GM18502 (cell line): ENCODE measurements at regions not wholly inside any gene's neighbourhood (a gene's known extent, or its start where the extent isn't known, plus 50 kb on each side); places are given as distances from the start of the nearest gene placed in this dataset.
A peak's percentile ranks its signal among the peaks of the same experiment; 100 is the strongest.

Experiments
- ATAC-seq: cut with Tn5 transposase; IDR thresholded peaks from one replicate; pipeline ENCODE4 v1.9.1; 2021; ENCODE audit warnings: mild to moderate bottlenecking; ENCODE audit not compliant: unreplicated experiment, poor library complexity

DNA sequence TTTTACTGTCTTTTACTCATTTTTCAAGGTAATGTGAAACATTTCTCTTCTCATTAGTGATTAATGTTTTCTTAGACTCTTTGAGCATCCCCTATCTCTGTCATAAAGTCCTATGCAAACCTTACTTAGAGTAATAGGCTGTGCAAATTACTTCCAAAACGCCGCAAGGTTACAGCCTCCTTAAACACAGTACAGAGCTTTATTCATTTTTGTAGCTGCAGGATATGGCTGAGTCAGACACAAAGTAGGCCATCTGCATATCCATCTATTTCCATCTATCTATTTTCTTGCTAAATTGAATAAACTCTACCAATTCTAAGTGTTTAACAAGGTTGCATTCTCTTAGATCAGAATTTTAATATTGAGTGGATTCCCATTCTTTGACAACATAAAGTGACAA lies 335.6 kb upstream of the SLC16A7 start:
- no peak for ATAC-seq

DNA sequence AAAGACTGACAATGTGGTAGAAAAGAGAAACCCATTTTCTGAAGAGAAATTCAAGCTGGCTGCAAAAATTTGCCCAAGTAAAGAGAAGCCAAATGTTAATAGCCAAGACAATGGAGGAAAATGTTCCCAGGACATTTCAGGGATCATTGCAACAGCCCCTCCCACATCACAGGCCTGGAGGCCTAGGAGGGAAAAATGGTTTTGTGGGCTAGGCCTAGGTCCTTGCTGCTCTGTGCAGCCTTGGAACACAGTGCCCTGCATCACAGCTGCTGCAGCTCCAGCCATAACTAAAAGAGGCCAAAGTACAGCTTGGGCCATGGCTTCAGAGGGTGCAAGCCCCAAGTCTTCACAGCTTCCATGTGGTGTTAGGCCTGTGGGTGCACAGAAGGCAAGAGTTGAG lies 332.4 kb upstream of the LRIG3 start:
- no peak for ATAC-seq

DNA sequence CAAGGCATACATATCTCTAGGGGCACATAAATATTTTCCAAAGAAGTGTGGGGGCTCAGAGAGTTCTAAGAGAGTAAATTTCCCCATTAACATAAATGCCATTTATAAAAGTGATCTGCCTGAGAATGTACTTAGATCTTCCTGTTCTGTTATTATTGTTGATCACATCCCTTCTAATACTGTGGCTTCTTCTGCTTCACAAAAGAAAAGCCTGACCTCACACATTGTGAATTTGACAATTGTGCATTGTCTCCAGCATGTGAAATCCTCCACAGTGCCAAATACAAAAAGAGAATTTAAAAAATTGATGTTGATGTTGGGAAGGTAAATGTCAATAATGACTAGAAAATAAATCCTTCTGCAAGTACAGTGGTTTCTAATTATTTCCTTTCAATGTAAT lies 330.5 kb upstream of the LRIG3 start:
- no peak for ATAC-seq

DNA sequence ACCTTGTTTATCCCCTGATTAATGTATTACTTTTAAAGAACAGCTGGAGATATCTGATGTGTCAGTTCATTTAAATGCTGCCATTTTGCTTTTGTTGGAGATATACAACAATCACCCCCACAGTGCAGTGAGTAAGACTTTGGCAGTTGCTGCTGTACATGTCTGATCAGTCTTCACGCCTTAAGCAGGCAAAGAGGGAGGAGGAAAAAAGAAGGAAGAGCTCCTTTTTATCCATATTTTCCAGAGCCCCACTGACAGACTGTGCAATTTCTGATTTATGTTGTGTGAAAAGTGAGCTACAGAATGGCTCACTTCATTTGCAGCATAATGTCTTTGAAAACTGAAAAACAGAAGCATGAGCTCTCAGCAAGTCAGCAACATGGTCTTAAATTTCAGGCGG lies 319.7 kb upstream of the LRIG3 start:
- ATAC-seq = no peak

- no peak for ATAC-seq
Observed at GRCh38 chr12:59234391-59234790, 314.1 kb upstream of the LRIG3 start.

- ATAC-seq = no peak
Observed at GRCh38 chr12:59230334-59230733, 310.0 kb upstream of the LRIG3 start.

DNA sequence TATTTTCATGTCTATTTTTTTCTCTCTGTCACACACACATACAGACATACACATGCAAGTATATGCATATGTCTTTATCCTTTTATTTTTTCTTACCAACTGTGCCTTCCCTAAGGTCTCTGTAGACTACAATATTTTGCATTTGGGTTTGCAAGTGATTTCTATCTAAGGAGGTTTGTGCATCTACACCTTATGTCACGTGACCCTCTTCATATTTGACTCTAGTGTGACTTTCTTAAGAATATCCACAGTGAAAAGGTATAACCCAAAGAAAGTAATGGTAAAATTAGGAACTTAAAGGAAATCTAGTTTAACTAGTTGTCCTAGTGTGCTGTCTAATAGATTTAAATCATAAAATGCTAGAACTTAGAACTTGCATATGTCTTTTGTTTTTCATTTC lies 298.8 kb upstream of the LRIG3 start:
- ATAC-seq = no peak

GRCh38 chr12:59196989-59197388 lies 276.7 kb upstream of the LRIG3 start:
- ATAC-seq = no peak

DNA sequence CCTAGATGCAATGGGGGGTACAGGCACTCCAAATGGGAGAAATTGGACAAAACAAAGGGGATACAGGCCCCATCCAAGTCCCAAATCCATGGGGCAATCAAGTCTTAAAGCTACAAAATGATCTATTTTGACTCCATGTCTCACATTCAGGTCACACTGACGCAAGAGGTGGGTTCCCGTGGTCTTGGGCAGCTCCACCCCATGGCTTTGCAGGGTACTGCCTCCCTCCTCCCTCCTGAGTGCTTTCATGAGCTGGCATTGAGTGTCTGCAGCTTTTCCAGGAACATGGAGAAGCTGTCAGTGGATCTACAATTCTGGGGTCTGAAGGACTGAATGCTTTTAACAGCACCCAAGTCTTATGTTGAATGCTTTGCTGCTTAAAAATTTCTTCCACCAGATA lies 274.5 kb upstream of the LRIG3 start:
- ATAC-seq = no peak

DNA sequence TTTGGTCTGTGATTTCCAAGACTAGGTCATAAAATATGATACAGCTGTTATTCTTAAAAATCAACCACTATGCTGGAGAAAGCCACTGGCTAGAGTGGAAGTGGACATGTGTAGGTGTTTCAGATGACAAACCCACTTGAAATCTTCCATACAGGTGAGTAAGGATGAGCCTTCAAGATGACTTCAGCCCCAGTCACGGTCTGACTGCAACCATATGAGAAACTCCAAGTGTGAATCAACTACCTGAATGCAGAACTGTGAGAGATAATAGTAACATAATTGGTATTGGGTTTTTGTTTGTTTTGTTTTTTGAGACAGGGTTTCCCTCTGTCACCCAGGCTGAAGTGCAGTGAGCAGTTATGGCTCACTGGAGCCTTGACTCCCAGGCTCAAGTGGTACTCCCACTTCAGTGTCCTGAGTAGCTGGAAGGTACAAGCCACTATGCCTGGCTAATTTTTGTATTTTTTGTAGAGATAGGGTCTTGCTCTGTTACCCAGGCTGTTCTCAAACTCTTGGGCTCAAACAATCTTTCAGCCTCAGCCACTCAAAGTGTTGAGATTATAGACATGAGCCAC lies 273.3 kb upstream of the LRIG3 start:
- ATAC-seq = no peak

DNA sequence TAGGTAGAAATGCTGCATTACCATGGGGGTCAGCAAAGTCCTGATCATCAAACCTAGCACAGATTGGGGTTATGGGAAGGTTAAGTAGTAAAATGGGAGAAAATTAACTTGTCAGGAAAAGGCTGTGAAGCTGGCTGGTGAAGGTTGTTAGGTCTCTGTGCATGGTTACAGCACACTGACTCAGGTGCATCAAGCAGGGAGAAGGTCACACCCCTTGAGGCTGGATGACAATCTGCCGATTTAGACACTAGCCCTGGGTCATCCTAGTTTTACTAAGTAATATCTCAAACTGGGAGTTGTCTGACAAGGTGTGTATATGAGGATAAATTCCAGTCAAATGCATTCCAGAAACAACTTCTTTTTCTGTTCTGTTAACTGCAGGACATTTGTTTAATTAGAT lies 271.1 kb upstream of the LRIG3 start:
- ATAC-seq = no peak

DNA sequence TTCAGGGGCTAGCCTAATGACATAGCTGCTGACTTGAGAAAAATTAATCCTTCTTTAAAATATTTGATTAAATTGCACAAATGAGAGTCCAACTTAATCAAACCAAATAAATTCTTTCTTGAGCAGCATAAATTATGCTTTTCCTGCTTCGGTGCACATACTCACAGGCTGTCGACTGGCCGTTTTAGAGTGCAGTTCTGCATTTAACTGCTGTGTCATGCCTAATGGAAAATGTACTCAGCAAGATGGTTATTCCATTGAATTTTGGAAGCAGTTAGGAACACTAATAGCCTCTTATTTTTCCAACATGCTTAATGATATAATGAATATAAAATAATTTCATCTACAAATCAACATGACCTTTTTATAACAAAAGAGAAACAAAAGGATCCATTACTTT lies 266.1 kb upstream of the LRIG3 start:
- ATAC-seq = no peak

DNA sequence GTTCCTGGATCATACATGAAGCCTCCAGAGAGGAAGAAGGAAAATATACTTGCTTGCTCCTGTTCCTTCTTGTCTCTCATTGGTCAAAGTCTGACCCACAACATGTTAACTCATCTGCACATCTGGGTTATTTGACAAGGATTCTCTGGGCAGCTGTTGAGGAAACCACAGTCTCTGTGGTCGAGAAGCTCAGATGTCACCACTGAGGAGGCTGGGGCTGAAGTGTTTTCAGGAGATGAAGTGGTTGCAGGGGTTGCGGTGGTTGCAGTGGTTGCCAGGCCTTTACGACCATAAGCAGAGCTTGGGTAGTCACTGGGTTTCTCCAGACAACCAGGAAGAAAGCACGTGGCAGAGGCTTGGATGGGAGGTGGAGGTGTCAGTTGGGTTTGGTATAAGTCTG lies 265.0 kb upstream of the LRIG3 start:
- ATAC-seq = peak; percentile 56

- no peak for ATAC-seq
Observed at GRCh38 chr12:59182658-59183455, 262.6 kb upstream of the LRIG3 start.

GRCh38 chr12:59182191-59182590 lies 261.9 kb upstream of the LRIG3 start:
- ATAC-seq = peak; percentile 43

DNA sequence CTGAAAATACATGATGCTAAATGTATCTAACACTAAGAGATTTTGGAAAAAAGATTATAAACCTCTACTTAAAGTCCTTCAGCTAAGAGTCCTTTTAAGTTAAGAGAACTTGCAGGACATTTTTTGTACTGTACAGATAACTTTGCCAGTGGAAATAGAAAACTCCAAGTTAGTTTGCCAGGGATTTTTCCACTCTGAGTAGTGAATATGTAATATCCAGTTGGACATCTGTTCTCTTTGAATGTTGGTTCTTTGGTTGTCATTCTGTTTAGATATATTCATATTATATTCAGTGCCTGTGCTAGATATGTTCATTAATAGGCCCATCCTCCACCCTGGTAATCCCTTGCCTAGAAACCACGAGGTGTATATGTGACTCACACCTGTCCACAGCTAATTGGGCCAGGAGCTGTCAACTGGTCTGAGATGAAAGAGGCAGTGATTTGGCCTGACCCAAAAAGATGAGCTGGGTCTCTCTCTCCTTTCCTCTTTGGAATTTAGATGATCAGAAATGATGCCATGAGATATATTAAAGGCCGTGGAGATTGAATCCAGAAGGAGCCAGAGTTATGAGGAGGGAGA lies 261.0 kb upstream of the LRIG3 start:
- no peak for ATAC-seq

- no peak for ATAC-seq
Observed at GRCh38 chr12:59179231-59179630, 258.9 kb upstream of the LRIG3 start.

DNA sequence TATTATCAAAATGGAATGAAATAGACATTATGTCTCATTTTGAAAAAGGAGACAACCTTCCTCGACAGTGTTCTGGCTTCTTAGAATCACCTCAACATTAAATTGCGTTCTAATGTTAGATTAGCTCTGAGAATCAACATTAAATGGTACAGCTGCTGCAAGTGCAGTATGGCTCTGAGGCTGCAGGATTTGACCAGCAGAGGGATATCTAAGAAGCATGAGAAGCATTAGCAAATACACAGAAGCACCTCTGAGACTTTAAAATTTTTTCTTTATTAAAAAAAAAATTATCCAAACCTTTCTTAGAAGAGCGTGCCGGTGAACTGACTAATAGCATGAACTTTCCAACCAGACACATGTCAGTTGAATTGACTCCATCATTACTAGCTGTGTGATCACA lies 253.4 kb upstream of the LRIG3 start:
- ATAC-seq = no peak

GRCh38 chr12:59168647-59169046 lies 248.3 kb upstream of the LRIG3 start:
- ATAC-seq = no peak

GRCh38 chr12:59166457-59166856 lies 246.2 kb upstream of the LRIG3 start:
- ATAC-seq = no peak

DNA sequence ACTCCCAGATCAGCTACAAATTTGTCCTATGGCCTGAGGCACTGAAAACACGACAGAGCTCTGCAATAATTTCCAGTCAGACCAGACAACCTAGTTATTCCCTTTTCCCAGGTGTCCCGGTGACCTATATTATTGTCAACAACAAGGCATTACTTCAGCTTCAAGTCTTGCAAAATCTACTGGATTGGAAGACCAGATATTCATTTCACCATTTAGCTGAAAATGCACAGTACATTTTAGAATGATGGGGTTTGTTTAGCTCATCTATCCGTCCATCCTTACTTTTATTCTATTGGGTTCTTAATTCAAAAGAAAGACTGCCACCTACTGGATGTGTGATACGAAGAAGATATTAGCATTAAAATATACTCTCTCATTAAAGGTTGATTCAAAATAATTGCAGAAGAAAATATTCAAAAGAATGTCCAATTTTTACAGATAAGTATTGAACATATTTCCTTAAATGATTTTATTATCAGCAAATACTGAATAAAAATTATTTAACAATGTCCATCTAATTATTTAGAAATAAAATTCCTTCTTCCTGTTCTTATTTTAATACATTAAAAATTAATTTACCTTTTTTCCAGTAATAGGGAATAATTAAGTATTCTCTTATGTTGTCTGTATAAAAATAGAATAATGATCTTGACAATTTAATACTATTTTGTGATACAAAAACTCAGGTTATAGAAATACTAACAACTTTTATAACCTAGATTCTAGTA lies 244.9 kb upstream of the LRIG3 start:
- no peak for ATAC-seq
